C4-2B (cell line): ENCODE measurements at regions not wholly inside any gene's neighbourhood (a gene's known extent, or its start where the extent isn't known, plus 50 kb on each side); places are given as distances from the start of the nearest gene placed in this dataset.

ENCODE experiments used
- ZFX ChIP-seq: fragments of 450-650 bp; IDR thresholded peaks from 2 replicates; pipeline ENCODE4 v1.6.1; 2017
- TF ChIP-seq, protein P1 (sequence below): fragments of 450-650 bp; conservative IDR thresholded peaks from 2 replicates; pipeline ENCODE4 v1.5.1; 2017; ENCODE audit warnings: mild to moderate bottlenecking

DNA sequence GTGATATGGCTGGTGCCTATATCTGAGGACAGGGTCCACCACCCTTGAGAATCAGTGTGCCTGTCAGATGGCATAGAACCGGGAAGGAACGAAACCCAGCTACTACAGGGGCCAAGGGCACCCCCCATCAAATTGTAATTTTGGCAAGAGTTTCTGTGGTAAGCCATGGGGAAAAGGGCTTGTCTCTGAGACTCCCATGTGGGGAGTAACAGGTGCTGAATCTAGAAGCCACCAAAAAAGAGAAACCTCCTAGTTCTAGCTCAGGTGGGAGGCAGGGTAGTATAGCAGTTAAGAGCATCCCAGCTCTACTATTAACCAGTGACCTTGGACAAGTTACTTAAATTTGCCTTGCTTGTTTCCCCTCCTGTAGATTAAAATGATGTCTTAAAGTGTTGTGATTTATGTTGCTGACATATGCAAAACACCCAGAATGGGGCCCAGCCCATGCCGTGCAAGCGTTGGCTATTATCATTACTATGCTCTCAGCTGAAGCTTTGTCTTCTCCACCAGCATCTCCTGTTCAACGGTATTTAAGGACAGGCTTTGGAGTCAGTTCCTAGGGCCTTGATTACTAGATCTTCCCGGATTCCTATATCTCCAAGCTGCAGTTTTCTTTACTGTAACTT, 210.7 kb upstream of the NLRP1 start:
- TF ChIP-seq, protein P1, sequence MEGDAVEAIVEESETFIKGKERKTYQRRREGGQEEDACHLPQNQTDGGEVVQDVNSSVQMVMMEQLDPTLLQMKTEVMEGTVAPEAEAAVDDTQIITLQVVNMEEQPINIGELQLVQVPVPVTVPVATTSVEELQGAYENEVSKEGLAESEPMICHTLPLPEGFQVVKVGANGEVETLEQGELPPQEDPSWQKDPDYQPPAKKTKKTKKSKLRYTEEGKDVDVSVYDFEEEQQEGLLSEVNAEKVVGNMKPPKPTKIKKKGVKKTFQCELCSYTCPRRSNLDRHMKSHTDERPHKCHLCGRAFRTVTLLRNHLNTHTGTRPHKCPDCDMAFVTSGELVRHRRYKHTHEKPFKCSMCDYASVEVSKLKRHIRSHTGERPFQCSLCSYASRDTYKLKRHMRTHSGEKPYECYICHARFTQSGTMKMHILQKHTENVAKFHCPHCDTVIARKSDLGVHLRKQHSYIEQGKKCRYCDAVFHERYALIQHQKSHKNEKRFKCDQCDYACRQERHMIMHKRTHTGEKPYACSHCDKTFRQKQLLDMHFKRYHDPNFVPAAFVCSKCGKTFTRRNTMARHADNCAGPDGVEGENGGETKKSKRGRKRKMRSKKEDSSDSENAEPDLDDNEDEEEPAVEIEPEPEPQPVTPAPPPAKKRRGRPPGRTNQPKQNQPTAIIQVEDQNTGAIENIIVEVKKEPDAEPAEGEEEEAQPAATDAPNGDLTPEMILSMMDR, result no peak
- no peak for TF ChIP-seq ZFX
